HFFc6 (cell line): ENCODE measurements at regions not wholly inside any gene's neighbourhood (a gene's known extent, or its start where the extent isn't known, plus 50 kb on each side); places are given as distances from the start of the nearest gene placed in this dataset.
"Not testable (repeated sequence)": the region's sequence is repeated elsewhere in the genome, so short reads cannot be mapped to it uniquely, and the experiment has no call there.

Experiments
- DNase-seq: peaks from one replicate; pipeline ENCODE4 v3.0.0-alpha.2; 2018
- H3K27ac Mint-ChIP-seq: 2 replicates; pipeline ENCODE4 v1.8.0; 2020; ENCODE audit warnings: mild to moderate bottlenecking, mixed read lengths
- H3K27me3 Mint-ChIP-seq: 2 replicates; pipeline ENCODE4 v1.8.0; 2021; ENCODE audit warnings: mild to moderate bottlenecking, moderate library complexity, mixed read lengths; ENCODE audit not compliant: insufficient read depth
- H3K36me3 Mint-ChIP-seq: 2 replicates; pipeline ENCODE4 v1.8.0; 2021; ENCODE audit warnings: low read depth, mixed read lengths
- H3K4me1 Mint-ChIP-seq: 2 replicates; pipeline ENCODE4 v1.8.0; 2020; ENCODE audit warnings: low read depth, mixed read lengths
- H3K4me3 Mint-ChIP-seq: 2 replicates; pipeline ENCODE4 v1.8.0; 2020; ENCODE audit warnings: mild to moderate bottlenecking, moderate library complexity, mixed read lengths
- H3K9me3 Mint-ChIP-seq: 2 replicates; pipeline ENCODE4 v1.8.0; 2020; ENCODE audit warnings: mild to moderate bottlenecking, mixed read lengths
- TF ChIP-seq, protein P1 (sequence below): fragments of 200-600 bp; sonication (generic); IDR thresholded peaks from 2 replicates; pipeline ENCODE4 v1.5.0; 2021; ENCODE audit warnings: antibody characterized with exemption, mild to moderate bottlenecking

DNA sequence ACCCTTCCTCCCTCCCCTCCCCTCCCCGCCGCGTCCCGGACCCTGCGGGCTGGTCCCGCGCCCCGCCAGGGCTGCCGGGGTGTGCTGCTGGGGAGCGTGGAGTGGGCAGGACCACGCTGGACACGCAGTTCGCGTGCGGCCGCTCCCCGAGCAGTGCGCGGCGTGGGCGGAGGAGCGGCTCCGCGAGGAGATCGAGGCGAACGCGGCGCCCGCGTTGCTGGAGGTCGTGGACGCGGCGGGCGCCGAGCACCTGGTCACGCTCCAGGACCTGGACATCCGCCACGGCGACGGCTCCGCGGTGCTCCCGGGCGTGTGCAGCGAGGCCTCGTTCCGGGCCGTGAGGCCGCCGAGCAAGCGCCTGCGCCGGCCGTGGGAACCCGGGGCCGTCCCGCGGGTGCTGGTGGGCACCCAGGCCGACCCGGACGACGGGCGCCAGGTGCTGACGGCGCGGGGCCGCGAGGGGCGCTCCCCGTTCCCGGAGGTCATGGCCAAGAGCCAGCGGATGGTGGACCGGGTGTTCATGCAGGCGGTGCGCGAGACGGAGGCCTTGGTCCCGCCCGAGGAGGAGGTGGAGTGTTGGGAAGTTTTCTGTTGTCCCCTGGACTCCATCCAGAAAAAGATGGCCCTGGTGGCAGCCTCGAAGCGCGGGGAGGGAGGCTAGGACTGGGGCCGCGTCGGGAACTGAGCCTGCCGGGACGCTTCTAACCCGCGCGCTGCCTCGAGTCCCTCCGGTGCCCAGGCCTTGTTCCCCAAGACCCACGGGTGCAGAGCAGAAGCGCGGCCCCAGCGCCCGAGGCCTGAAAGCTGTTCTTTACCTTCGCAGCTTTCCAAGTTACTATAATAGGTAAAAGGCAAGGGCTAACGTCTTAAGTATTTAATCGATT is 54.7 kb upstream of the EIF5 start:
- 0 out of 2 replicates have a peak, but pooled peaks cover 5% of the 10 kb centered on the region for H3K36me3 Mint-ChIP-seq
- no peak overlapping the region for H3K4me3 Mint-ChIP-seq
- TF ChIP-seq, protein P1, sequence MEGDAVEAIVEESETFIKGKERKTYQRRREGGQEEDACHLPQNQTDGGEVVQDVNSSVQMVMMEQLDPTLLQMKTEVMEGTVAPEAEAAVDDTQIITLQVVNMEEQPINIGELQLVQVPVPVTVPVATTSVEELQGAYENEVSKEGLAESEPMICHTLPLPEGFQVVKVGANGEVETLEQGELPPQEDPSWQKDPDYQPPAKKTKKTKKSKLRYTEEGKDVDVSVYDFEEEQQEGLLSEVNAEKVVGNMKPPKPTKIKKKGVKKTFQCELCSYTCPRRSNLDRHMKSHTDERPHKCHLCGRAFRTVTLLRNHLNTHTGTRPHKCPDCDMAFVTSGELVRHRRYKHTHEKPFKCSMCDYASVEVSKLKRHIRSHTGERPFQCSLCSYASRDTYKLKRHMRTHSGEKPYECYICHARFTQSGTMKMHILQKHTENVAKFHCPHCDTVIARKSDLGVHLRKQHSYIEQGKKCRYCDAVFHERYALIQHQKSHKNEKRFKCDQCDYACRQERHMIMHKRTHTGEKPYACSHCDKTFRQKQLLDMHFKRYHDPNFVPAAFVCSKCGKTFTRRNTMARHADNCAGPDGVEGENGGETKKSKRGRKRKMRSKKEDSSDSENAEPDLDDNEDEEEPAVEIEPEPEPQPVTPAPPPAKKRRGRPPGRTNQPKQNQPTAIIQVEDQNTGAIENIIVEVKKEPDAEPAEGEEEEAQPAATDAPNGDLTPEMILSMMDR = no peak

DNA sequence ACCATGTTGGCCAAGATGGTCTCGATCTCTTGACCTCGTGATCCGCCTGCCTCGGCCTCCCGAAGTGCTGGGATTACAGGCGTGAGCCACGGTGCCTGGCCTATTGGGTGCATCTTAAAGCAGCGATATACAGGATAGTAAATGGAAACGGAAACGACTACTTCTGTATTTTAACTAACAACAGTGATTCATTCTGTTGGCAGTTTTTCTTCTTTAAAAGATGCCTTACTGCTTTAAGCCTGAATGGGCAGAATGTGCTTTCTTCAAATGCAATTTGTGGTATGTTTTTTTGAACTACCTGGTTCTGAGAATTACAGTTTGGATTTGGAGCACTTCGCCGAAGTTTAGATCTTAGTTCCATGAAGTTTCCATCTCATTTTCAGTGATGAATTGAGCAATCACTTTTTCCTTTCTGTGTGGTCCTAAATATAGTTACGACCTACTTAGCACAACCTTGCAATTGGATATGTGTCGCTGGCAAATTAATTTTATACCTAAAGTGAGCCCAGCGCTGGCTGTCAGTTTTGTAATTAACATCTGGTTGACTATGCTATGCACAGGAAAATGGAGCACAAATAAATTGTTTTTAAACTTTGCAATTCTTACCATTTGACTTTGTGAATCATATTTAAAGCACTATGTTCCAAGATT is 53.6 kb upstream of the EIF5 start:
- peak; percentile 17 for DNase-seq
- Mint-ChIP-seq H3K27ac (no peak overlapping the region), H3K27me3 (peaks cover 18% of the 10 kb centered on the region), H3K4me1 (peaks cover 23% of the 10 kb centered on the region), H3K4me3 (no peak overlapping the region), H3K9me3 (no peaks in the 10 kb centered on the region), H3K36me3 (no peaks in the 10 kb centered on the region)
- TF ChIP-seq, protein P1 = no peak

More for the DNA sequence above, 54.7 kb upstream of the EIF5 start:
- Mint-ChIP-seq H3K27me3 (peaks cover 24% of the 10 kb centered on the region), H3K4me1 (peaks cover 15% of the 10 kb centered on the region), H3K27ac (no peak overlapping the region), H3K9me3 (peaks cover 5% of the 10 kb centered on the region)
- no peak for DNase-seq

DNA sequence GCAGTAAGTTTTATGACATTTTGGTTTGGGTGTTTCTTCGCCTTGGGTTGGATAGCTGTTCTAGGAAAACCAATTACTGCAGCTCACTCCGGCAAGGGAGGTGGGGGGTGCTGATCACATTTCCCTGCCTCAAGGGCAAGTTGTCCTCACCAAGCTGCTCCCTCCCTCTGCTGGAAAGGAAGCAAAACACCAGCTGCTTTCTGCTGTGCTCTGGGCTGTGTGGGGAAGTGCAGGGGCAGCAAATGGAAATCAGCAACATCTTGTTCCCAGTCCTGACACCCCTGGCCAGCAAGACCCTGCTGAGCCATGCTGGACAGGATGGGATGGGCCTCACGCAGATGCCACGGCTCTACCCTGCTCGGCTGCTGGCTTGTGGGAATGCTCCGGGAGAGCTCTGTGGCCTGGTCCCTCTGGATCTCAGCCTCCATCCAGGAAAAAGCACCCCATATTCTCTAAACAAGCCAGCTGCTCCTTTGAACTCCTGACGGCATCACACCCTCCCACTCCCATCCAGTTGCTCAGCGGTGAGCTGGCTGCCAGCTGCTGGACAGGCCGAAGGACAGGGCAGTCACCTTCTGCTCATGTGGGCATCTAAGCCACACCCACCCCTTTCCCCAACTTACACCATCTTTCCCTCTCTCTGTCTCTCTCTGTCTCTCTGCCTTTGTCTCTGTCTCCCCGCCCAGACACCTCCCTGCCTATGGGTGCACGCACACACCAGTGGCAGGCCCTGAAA is 52.4 kb upstream of the EIF5 start:
- peaks cover 23% of the 10 kb centered on the region for H3K4me1 Mint-ChIP-seq
- DNase-seq = peak; percentile 60
- no peaks in the 10 kb centered on the region for H3K36me3 Mint-ChIP-seq
- H3K9me3 Mint-ChIP-seq = no peaks in the 10 kb centered on the region
- H3K27ac Mint-ChIP-seq = no peak overlapping the region
- TF ChIP-seq, protein P1 = peak; percentile 67
- no peak overlapping the region for H3K4me3 Mint-ChIP-seq
- H3K27me3 Mint-ChIP-seq = peaks cover 27% of the 10 kb centered on the region

DNA sequence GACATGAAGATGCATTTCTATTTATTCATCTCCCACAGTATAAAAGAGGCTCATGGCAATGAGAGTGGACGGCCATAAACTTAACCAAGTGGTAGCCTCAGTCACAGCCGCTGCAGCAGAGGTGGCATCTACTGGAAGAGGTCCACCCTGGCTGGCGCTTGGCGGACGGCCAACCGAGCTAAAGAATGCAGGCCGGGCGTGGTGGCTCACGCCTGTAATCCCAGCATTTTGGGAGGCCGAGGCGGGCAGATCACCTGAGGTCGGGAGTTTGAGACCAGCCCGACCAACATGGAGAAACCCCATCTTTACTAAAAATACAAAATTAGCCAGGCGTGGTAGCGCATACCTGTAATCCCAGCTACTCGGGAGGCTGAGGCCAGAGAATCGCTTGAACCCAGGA is 51.7 kb upstream of the EIF5 start:
- not testable (repeated sequence) for H3K9me3 Mint-ChIP-seq, H3K27ac Mint-ChIP-seq
- H3K27me3 Mint-ChIP-seq = peaks cover 27% of the 10 kb centered on the region

DNA sequence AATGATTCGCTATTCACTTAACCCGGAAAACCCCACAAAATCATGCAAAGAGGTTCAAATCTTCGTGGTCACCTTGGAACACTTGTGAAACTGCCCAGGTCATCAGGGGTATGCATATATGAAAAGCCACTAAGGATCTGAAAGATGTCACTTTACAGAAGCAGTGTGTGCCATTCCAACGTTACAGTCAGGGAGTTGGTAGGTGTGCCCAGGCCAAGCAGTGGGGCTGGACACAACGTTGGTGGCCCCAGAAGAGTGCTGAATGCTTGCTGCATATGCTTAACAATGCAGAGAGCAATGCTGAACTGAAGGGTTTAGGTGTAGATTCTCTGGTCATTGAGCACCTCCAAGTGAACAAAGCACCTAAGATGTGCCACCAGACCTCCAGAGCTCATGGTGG is 51.1 kb upstream of the EIF5 start:
- H3K27ac Mint-ChIP-seq = no peak overlapping the region
- H3K9me3 Mint-ChIP-seq = no peaks in the 10 kb centered on the region
- H3K27me3 Mint-ChIP-seq = peaks cover 22% of the 10 kb centered on the region
- H3K4me3 Mint-ChIP-seq = no peak overlapping the region
- H3K4me1 Mint-ChIP-seq = peaks cover 23% of the 10 kb centered on the region
- DNase-seq = no peak
- TF ChIP-seq, protein P1 = no peak
- no peaks in the 10 kb centered on the region for H3K36me3 Mint-ChIP-seq

More for the DNA sequence above, 51.7 kb upstream of the EIF5 start:
- peaks cover 23% of the 10 kb centered on the region for H3K4me1 Mint-ChIP-seq
- not testable (repeated sequence) for H3K4me3 Mint-ChIP-seq, H3K36me3 Mint-ChIP-seq, DNase-seq
